Parathyroid adenoma (tissue), 2 donors: ENCODE measurements at regions not wholly inside any gene's neighbourhood (a gene's known extent, or its start where the extent isn't known, plus 50 kb on each side); places are given as distances from the start of the nearest gene placed in this dataset.

Experiments
- H2AFZ ChIP-seq: fragments of 300-600 bp; sonication (generic); one replicate; pipeline ENCODE4 v1.7.0; 2017; ENCODE audit warnings: antibody characterized with exemption, mild to moderate bottlenecking
- H3K27ac ChIP-seq: fragments of 300-600 bp; sonication (generic); one replicate; pipeline ENCODE4 v1.7.0; 2017
- H3K27me3 ChIP-seq: fragments of 300-600 bp; sonication (generic); one replicate; pipeline ENCODE4 v1.7.0; 2017; ENCODE audit warnings: low read length; ENCODE audit not compliant: control insufficient read depth, insufficient read depth
- H3K36me3 ChIP-seq: fragments of 300-600 bp; sonication (generic); one replicate; pipeline ENCODE4 v1.7.0; 2017; ENCODE audit warnings: low read length; ENCODE audit not compliant: control insufficient read depth, insufficient read depth
- H3K4me1 ChIP-seq: fragments of 300-600 bp; sonication (generic); one replicate; pipeline ENCODE4 v1.7.0; 2017; ENCODE audit warnings: control low read depth
- H3K4me2 ChIP-seq: fragments of 300-600 bp; sonication (generic); one replicate; pipeline ENCODE4 v1.7.0; 2017; ENCODE audit warnings: low read length
- H3K4me3 ChIP-seq: fragments of 300-600 bp; sonication (generic); one replicate; pipeline ENCODE4 v1.7.0; 2017; ENCODE audit warnings: low read depth, low read length
- H3K79me2 ChIP-seq: fragments of 300-600 bp; sonication (generic); one replicate; pipeline ENCODE4 v1.7.0; 2017; ENCODE audit warnings: control low read depth
- H3K9ac ChIP-seq: fragments of 300-600 bp; sonication (generic); one replicate; pipeline ENCODE4 v1.7.0; 2017; ENCODE audit warnings: mild to moderate bottlenecking
- H3K9me3 ChIP-seq: fragments of 300-600 bp; sonication (generic); one replicate; pipeline ENCODE4 v1.7.0; 2017; ENCODE audit warnings: low read length; ENCODE audit not compliant: control insufficient read depth
- TF ChIP-seq, protein P1 (sequence below): fragments of 300-600 bp; sonication (generic); IDR thresholded peaks from one replicate; pipeline ENCODE4 v1.7.0; 2017; ENCODE audit warnings: antibody characterized with exemption, mild to moderate bottlenecking
- donor health status: primary hyperparathyroidism.

DNA sequence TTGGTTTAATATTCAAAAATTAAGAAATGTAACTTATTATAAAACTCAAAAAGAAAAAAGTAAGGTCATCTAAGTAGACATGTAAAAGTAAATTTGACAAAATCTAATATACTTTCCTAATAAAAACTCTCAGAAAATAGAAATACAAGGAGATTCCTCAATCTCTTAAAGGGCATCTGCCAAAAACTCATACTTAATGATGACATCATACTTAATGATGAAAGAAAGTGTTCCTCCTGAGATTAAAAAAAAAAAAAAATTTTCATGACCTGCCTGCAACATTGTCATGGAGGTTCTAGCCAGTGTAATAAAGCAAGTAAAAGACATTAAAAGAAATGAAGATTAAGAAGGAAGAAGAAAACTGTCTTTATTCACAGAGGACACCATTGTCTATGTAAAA lies 325.7 kb upstream of the BTBD3 start:
- Histone ChIP-seq H3K9ac (no peak overlapping the region), H3K4me3 (no peak overlapping the region), H2AFZ (no peak overlapping the region), H3K27ac (no peak overlapping the region), H3K36me3 (no peaks in the 10 kb centered on the region), H3K79me2 (no peaks in the 10 kb centered on the region), H3K9me3 (peaks cover 3% of the 10 kb centered on the region), H3K27me3 (no peaks in the 10 kb centered on the region), H3K4me1 (no peaks in the 10 kb centered on the region), H3K4me2 (no peak overlapping the region)
- TF ChIP-seq, protein P1, sequence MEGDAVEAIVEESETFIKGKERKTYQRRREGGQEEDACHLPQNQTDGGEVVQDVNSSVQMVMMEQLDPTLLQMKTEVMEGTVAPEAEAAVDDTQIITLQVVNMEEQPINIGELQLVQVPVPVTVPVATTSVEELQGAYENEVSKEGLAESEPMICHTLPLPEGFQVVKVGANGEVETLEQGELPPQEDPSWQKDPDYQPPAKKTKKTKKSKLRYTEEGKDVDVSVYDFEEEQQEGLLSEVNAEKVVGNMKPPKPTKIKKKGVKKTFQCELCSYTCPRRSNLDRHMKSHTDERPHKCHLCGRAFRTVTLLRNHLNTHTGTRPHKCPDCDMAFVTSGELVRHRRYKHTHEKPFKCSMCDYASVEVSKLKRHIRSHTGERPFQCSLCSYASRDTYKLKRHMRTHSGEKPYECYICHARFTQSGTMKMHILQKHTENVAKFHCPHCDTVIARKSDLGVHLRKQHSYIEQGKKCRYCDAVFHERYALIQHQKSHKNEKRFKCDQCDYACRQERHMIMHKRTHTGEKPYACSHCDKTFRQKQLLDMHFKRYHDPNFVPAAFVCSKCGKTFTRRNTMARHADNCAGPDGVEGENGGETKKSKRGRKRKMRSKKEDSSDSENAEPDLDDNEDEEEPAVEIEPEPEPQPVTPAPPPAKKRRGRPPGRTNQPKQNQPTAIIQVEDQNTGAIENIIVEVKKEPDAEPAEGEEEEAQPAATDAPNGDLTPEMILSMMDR: no peak

GRCh38 chr20:11604339-11604738 lies 313.4 kb upstream of the BTBD3 start:
- Histone ChIP-seq H3K36me3 (no peaks in the 10 kb centered on the region), H3K4me3 (no peak overlapping the region)
- TF ChIP-seq, protein P1: no peak

DNA sequence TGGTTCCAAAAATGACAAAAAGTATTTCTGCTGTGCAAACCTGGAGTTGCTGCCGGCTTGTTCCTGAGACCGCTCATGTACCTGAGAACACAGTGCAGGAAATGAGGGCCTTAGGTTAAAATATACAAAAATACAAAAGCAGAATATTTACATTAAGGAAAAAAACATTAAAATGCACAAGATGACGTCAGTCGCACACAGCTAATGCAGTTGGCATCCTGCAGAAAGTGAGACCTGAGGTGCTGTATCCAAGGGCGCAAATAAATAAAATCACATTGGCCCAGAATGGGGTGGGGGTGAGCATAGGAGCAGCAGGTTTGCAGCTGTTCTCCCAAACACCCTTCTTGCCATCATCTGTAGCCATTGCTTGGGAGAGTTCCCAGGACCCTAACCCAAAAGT lies 310.6 kb upstream of the BTBD3 start:
- Histone ChIP-seq H3K4me2 (no peak overlapping the region), H3K9ac (no peak overlapping the region), H3K79me2 (no peaks in the 10 kb centered on the region), H3K27ac (no peak overlapping the region), H3K4me3 (no peak overlapping the region), H3K4me1 (no peaks in the 10 kb centered on the region), H3K27me3 (no peaks in the 10 kb centered on the region), H3K36me3 (no peaks in the 10 kb centered on the region), H2AFZ (no peak overlapping the region), H3K9me3 (no peaks in the 10 kb centered on the region)
- TF ChIP-seq, protein P1: no peak

More at GRCh38 chr20:11604339-11604738, 313.4 kb upstream of the BTBD3 start:
- H3K4me2 ChIP-seq: no peak overlapping the region
- H3K79me2 ChIP-seq: no peaks in the 10 kb centered on the region
- no peak overlapping the region for H2AFZ ChIP-seq
- no peaks in the 10 kb centered on the region for H3K4me1 ChIP-seq
- no peak overlapping the region for H3K9ac ChIP-seq
- no peaks in the 10 kb centered on the region for H3K27me3 ChIP-seq
- H3K27ac ChIP-seq: no peak overlapping the region
- no peaks in the 10 kb centered on the region for H3K9me3 ChIP-seq

DNA sequence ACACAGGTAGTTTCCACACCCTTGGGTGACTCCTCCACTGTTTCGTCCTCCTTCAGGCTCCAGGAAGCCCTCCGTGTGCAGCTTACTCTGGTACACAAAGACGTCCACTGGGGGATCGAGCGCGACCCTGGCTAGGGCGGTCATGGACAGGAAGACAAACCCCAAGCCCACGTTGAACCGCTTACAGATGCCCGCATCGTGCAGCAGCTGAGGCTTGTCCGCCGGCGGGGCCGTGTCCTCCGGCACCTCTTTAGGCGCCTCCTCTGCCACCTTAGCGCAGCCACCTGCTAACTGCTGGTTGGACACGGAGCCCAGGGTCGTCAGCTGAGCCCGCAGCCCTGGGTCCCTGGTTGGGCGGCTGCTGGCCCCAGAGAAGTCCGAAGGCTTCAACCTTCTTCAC lies 309.0 kb upstream of the BTBD3 start:
- TF ChIP-seq, protein P1: no peak
- Histone ChIP-seq H3K27ac (no peak overlapping the region), H3K4me1 (no peaks in the 10 kb centered on the region), H3K4me2 (no peak overlapping the region), H3K9ac (no peak overlapping the region), H3K36me3 (no peaks in the 10 kb centered on the region), H3K9me3 (no peaks in the 10 kb centered on the region), H3K4me3 (no peak overlapping the region), H2AFZ (no peak overlapping the region), H3K27me3 (no peaks in the 10 kb centered on the region), H3K79me2 (no peaks in the 10 kb centered on the region)

DNA sequence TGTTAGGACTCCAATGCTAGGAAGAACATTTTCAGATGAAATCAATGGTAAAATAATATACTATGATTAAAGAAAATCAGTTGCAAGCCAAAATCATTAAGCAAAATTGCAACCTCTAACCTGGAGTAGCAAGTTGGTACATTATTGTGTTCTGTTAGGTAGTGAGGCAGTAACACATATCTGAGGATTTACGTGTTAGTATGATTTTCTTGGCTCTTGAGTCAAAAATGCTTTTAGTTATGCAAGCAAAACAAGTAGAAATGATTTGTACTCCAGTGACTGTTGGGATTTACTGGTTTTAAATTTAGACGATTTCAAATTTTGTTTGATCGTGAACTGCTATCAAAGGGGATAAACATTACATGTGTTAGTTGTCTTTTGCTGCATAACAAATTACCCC lies 293.0 kb upstream of the BTBD3 start:
- no peaks in the 10 kb centered on the region for H3K27me3 ChIP-seq

More for the DNA sequence above, 293.0 kb upstream of the BTBD3 start:
- no peaks in the 10 kb centered on the region for H3K4me1 ChIP-seq
- H3K79me2 ChIP-seq: no peaks in the 10 kb centered on the region
- H2AFZ ChIP-seq: no peak overlapping the region
- H3K27ac ChIP-seq: no peak overlapping the region
- H3K9ac ChIP-seq: no peak overlapping the region
- TF ChIP-seq, protein P1: no peak
- no peak overlapping the region for H3K4me3 ChIP-seq
- H3K9me3 ChIP-seq: no peaks in the 10 kb centered on the region
- H3K36me3 ChIP-seq: no peaks in the 10 kb centered on the region
- H3K4me2 ChIP-seq: no peak overlapping the region
